H1 (cell line): ENCODE measurements at regions not wholly inside any gene's neighbourhood (a gene's known extent, or its start where the extent isn't known, plus 50 kb on each side); places are given as distances from the start of the nearest gene placed in this dataset.

Source experiments
- CTCF ChIA-PET: fragments of 300-600 bp; sonication (Branson Sonifier 250); formaldehyde crosslinking; loops from one replicate; lab custom pipeline; 2021; ENCODE audit not compliant: partially characterized antibody; lab: Charles Lee
- POLR2A ChIA-PET: fragments of 300-600 bp; sonication (Branson Sonifier 250); formaldehyde crosslinking; loops from one replicate; lab custom pipeline; 2021; ENCODE audit warnings: inconsistent platforms; ENCODE audit not compliant: partially characterized antibody; lab: Charles Lee
- DNase-seq, 2 experiments: peaks; one replicate each; pipeline versions ENCODE4 v3.0.0 to v3.0.0-alpha.2; 2010 to 2022; ENCODE audit warnings: low spot score in 2 of 2, low read depth in 1 of 2, mixed read lengths in 1 of 2
- FAIRE-seq: peaks from 2 replicates; lab custom pipeline; 2011; peaks lifted over from hg19 to GRCh38; lab: Jason Lieb, UNC
- H2AFZ ChIP-seq: 2 replicates; pipeline ENCODE4 v1.8.1; 2012; ENCODE audit warnings: low read length, inconsistent platforms
- H2AK5ac ChIP-seq: 2 replicates; pipeline ENCODE4 v1.6.1; 2013; ENCODE audit warnings: low read depth, low read length
- H2BK120ac ChIP-seq: replicated peaks from 2 replicates; pipeline ENCODE3; 2013; ENCODE audit warnings: low read depth, low read length, inconsistent platforms
- H2BK12ac ChIP-seq: 2 replicates; pipeline ENCODE4 v1.6.1; 2013; ENCODE audit warnings: low read depth, low read length
- H2BK15ac ChIP-seq: 2 replicates; pipeline ENCODE4 v1.6.1; 2013; ENCODE audit warnings: low read length
- H2BK20ac ChIP-seq: 2 replicates; pipeline ENCODE4 v1.6.1; 2013; ENCODE audit warnings: low read length
- H2BK5ac ChIP-seq: 2 replicates; pipeline ENCODE4 v1.6.1; 2013; ENCODE audit warnings: low read depth, low read length
- H3K14ac ChIP-seq: 2 replicates; pipeline ENCODE4 v1.6.1; 2013; ENCODE audit warnings: inconsistent platforms; ENCODE audit not compliant: insufficient read length
- H3K18ac ChIP-seq: 2 replicates; pipeline ENCODE4 v1.6.1; 2013; ENCODE audit warnings: low read length; ENCODE audit errors: extremely low read depth
- H3K23ac ChIP-seq: 2 replicates; pipeline ENCODE4 v1.6.1; 2013; ENCODE audit warnings: inconsistent platforms; ENCODE audit not compliant: insufficient read length
- H3K23me2 ChIP-seq: 2 replicates; pipeline ENCODE4 v1.6.1; 2013; ENCODE audit warnings: low read depth, low read length
- H3K27ac ChIP-seq: 2 replicates; pipeline ENCODE4 v1.6.1; 2011; ENCODE audit warnings: low read depth, low read length, inconsistent platforms
- H3K27me3 ChIP-seq, 4 experiments: replicated peaks in 1 of 4; 1 replicate in 1 of 4; 2 replicates in 3 of 4; pipeline versions ENCODE4 v1.6.1 to v1.8.1; 2011 to 2013; ENCODE audit warnings: low read length in 3 of 4, mild to moderate bottlenecking in 3 of 4, inconsistent platforms in 2 of 4, mixed read lengths in 2 of 4, moderate library complexity in 1 of 4; ENCODE audit not compliant: control insufficient read depth in 3 of 4, insufficient read depth in 3 of 4; ENCODE audit errors: extremely low read depth in 1 of 4
- H3K36me3 ChIP-seq, 4 experiments: 2 replicates each; pipeline versions ENCODE4 v1.6.1 to v1.8.1; 2011 to 2013; ENCODE audit warnings: mild to moderate bottlenecking in 4 of 4, low read length in 3 of 4, moderate library complexity in 2 of 4, control low read depth in 1 of 4, inconsistent platforms in 1 of 4; ENCODE audit not compliant: insufficient read depth in 4 of 4, control insufficient read depth in 2 of 4
- H3K4ac ChIP-seq: replicated peaks from 2 replicates; pipeline ENCODE3; 2013; ENCODE audit warnings: low read length, low read depth, mixed read lengths, inconsistent platforms; ENCODE audit not compliant: insufficient read length
- H3K4me1 ChIP-seq, 4 experiments: replicated peaks in 1 of 4; 1 replicate in 1 of 4; 2 replicates in 3 of 4; pipeline versions ENCODE4 v1.6.1 to v1.8.1; 2011 to 2013; ENCODE audit warnings: low read length in 3 of 4, inconsistent platforms in 2 of 4, mixed read lengths in 1 of 4; ENCODE audit not compliant: insufficient read depth in 4 of 4, control insufficient read depth in 3 of 4
- H3K4me2 ChIP-seq, 2 experiments: 2 replicates each; pipeline versions ENCODE4 v1.6.1 to v1.8.1; 2011 to 2013; ENCODE audit warnings: low read depth in 2 of 2, low read length in 2 of 2, control low read depth in 1 of 2, inconsistent platforms in 1 of 2, mild to moderate bottlenecking in 1 of 2; ENCODE audit not compliant: insufficient read depth in 1 of 2
- H3K4me3 ChIP-seq, 4 experiments: fragments of 200-600, 300-600 bp in 1 of 4; sonication (generic), shearing (Covaris generic), sonication (Bioruptor Twin) in 1 of 4; 2 replicates each; pipeline versions ENCODE4 v1.5.1 to v1.8.1; 2011 to 2016; ENCODE audit warnings: low read length in 4 of 4, low read depth in 3 of 4, control low read depth in 2 of 4, inconsistent platforms in 2 of 4, mild to moderate bottlenecking in 2 of 4, mixed read lengths in 1 of 4, moderate library complexity in 1 of 4; ENCODE audit not compliant: insufficient read depth in 2 of 4; ENCODE audit errors: extremely low read depth in 1 of 4
- H3K56ac ChIP-seq: replicated peaks from 2 replicates; pipeline ENCODE3; 2013; ENCODE audit warnings: low read depth, mild to moderate bottlenecking, mixed read lengths, low read length, inconsistent platforms; ENCODE audit not compliant: insufficient read length
- H3K79me1 ChIP-seq: 2 replicates; pipeline ENCODE4 v1.6.1; 2013; ENCODE audit warnings: low read depth, low read length, control low read depth
- H3K79me2 ChIP-seq, 2 experiments: 2 replicates each; pipeline versions ENCODE4 v1.6.1 to v1.8.1; 2012 to 2013; ENCODE audit warnings: low read length in 2 of 2, mild to moderate bottlenecking in 2 of 2, inconsistent platforms in 1 of 2; ENCODE audit not compliant: insufficient read depth in 2 of 2, control insufficient read depth in 1 of 2
- H3K9ac ChIP-seq, 4 experiments: replicated peaks in 1 of 4; 1 replicate in 1 of 4; 2 replicates in 3 of 4; pipeline versions ENCODE4 v1.6.1 to v1.8.1; 2011 to 2013; ENCODE audit warnings: low read depth in 3 of 4, low read length in 3 of 4, control low read depth in 2 of 4, mild to moderate bottlenecking in 2 of 4, moderate library complexity in 2 of 4, inconsistent platforms in 1 of 4; ENCODE audit errors: extremely low read depth in 1 of 4
- H3K9me3 ChIP-seq, 2 experiments: 2 replicates each; pipeline versions ENCODE4 v1.6.1 to v1.8.1; 2012 to 2013; ENCODE audit warnings: mild to moderate bottlenecking in 2 of 2, moderate library complexity in 2 of 2, control low read depth in 1 of 2, inconsistent platforms in 1 of 2, low read depth in 1 of 2, low read length in 1 of 2, mixed read lengths in 1 of 2; ENCODE audit not compliant: insufficient read depth in 2 of 2
- H4K20me1 ChIP-seq, 2 experiments: replicated peaks in 1 of 2; 2 replicates each; pipeline versions ENCODE3 to v1.8.1; 2011 to 2013; ENCODE audit warnings: inconsistent platforms in 2 of 2, low read length in 2 of 2, mild to moderate bottlenecking in 1 of 2; ENCODE audit not compliant: insufficient read depth in 2 of 2, control insufficient read depth in 1 of 2
- H4K5ac ChIP-seq: 2 replicates; pipeline ENCODE4 v1.6.1; 2013; ENCODE audit warnings: low read length, low read depth, mixed read lengths, inconsistent platforms; ENCODE audit not compliant: insufficient read length
- H4K8ac ChIP-seq: 2 replicates; pipeline ENCODE4 v1.8.0; 2013; ENCODE audit warnings: mild to moderate bottlenecking, moderate library complexity, low read length, inconsistent platforms; ENCODE audit not compliant: insufficient read depth; ENCODE audit errors: extremely low read depth
- H4K91ac ChIP-seq: replicated peaks from 2 replicates; pipeline ENCODE3; 2013; ENCODE audit warnings: low read length, mixed read lengths, inconsistent platforms; ENCODE audit not compliant: insufficient read length
- BACH1 ChIP-seq: IDR thresholded peaks from 2 replicates; pipeline ENCODE4 v1.6.1; 2012; ENCODE audit warnings: low read length, improper control_type of control experiment
- CHD2 ChIP-seq: IDR thresholded peaks from 2 replicates; pipeline ENCODE4 v1.6.1; 2012; ENCODE audit warnings: low read length, improper control_type of control experiment
- GABPA ChIP-seq: IDR thresholded peaks from 2 replicates; pipeline ENCODE4 v1.6.1; 2011; ENCODE audit warnings: mild to moderate bottlenecking, low read length, moderate library complexity, borderline replicate concordance; ENCODE audit not compliant: insufficient read depth
- HDAC6 ChIP-seq: IDR thresholded peaks from one replicate; pipeline ENCODE4 v1.7.1; 2012; ENCODE audit warnings: low read depth, mild to moderate bottlenecking, inconsistent platforms, low read length, moderate library complexity
- KDM4A ChIP-seq: IDR thresholded peaks from one replicate; pipeline ENCODE4 v1.7.1; 2012; ENCODE audit warnings: low read depth, mild to moderate bottlenecking, moderate library complexity, low read length, inconsistent platforms; ENCODE audit not compliant: severe bottlenecking
- POLR2AphosphoS5 ChIP-seq: IDR thresholded peaks from 2 replicates; pipeline ENCODE4 v1.6.1; 2011; ENCODE audit warnings: low read depth, low read length
- SIN3A ChIP-seq, 2 experiments: IDR thresholded peaks in 1 of 2; conservative IDR thresholded peaks in 1 of 2; 2 replicates each; pipeline ENCODE4 v1.6.1; 2011 to 2012; ENCODE audit warnings: low read length in 2 of 2, improper control_type of control experiment in 1 of 2, low read depth in 1 of 2, mild to moderate bottlenecking in 1 of 2
- SRF ChIP-seq: IDR thresholded peaks from 2 replicates; pipeline ENCODE4 v1.6.1; 2011; ENCODE audit warnings: mild to moderate bottlenecking, low read depth, low read length, moderate library complexity
- TEAD4 ChIP-seq: IDR thresholded peaks from 2 replicates; pipeline ENCODE4 v1.6.1; 2012; ENCODE audit warnings: low read depth, low read length, inconsistent platforms, mixed read lengths
- WGBS, 2 experiments: shearing (Covaris generic) in 1 of 2; methylation state at CpG; one replicate each; pipeline versions ENCODE4 v1.1.6 to v1.1.7; 2013 to 2015; ENCODE audit warnings: low lambda C conversion rate in 2 of 2, mixed read lengths in 2 of 2, inconsistent platforms in 1 of 2, low coverage in 1 of 2, missing lambda C conversion rate in 1 of 2; ENCODE audit not compliant: insufficient replicate concordance in 2 of 2, insufficient coverage in 1 of 2, insufficient read length in 1 of 2; ENCODE audit errors: extremely low coverage in 1 of 2, missing lambda C conversion rate in 1 of 2; 5-methylcytosine and 5-hydroxymethylcytosine counted together

- Histone ChIP-seq H3K23me2 (no peaks in the 10 kb centered on the region), H2AK5ac (no peak overlapping the region), H3K4ac (no peak overlapping the region), H3K36me3 (no peaks in the 10 kb centered on the region), H3K18ac (no peak overlapping the region), H4K8ac (no peak overlapping the region), H3K79me1 (no peaks in the 10 kb centered on the region), H2BK12ac (no peak overlapping the region), H4K5ac (no peak overlapping the region), H3K9ac (no peak overlapping the region), H3K4me1 (peaks cover 0 to 8% (median 3%) of the 10 kb centered on the region in 4 experiments; a peak in 2 of 7 replicates), H3K9me3 (no peaks in the 10 kb centered on the region), H2BK5ac (no peak overlapping the region), H2AFZ (no peak overlapping the region), H3K4me2 (no peak overlapping the region), H2BK120ac (no peak overlapping the region), H3K79me2 (no peaks in the 10 kb centered on the region), H3K14ac (no peak overlapping the region), H4K91ac (no peak overlapping the region), H4K20me1 (no peaks in the 10 kb centered on the region), H2BK20ac (no peak overlapping the region), H3K23ac (no peak overlapping the region), H2BK15ac (no peak overlapping the region), H3K4me3 (no peak overlapping the region), H3K27ac (no peak overlapping the region)
- POLR2A ChIA-PET, result no interaction called here
- DNase-seq, result no peak
- 93% methylated on average over 2 of the region's 2 CpGs; no CpG with 5 or more reads in 1 of the 2 experiments for WGBS, 2 experiments
- TF ChIP-seq TEAD4, result no peak
- TF ChIP-seq CHD2, result no peak
- no peak for TF ChIP-seq SIN3A (conservative IDR thresholded peaks at IDR 0.05 in 1 of 2, IDR thresholded peaks at IDR 0.05 in 1 of 2; ENCODE audit: low read depth in 1 of 2, low read length in 2 of 2)
- no peak for TF ChIP-seq BACH1
- no peak for TF ChIP-seq POLR2AphosphoS5
- no peak for TF ChIP-seq KDM4A
- no peak for TF ChIP-seq SRF
- TF ChIP-seq HDAC6, result no peak
- no peak for TF ChIP-seq GABPA
- TF ChIP-seq, all 59 proteins: peak for 0
- no peak for FAIRE-seq
- Histone ChIP-seq H3K56ac (no peak overlapping the region), H3K27me3 (no peaks in the 10 kb centered on the region)
- CTCF ChIA-PET, result interaction anchor here (1.0 kb wide), 1 partner anchor 36 kb away, joined by 4 read pairs; no protein-coding TSS in a partner anchor
Measured at GRCh38 chr9:18040327-18040726, 433.6 kb upstream of the ADAMTSL1 start.
